KMS-11 (cell line): ENCODE measurements at regions not wholly inside any gene's neighbourhood (a gene's known extent, or its start where the extent isn't known, plus 50 kb on each side); places are given as distances from the start of the nearest gene placed in this dataset.

Experiments used
- H2AFZ ChIP-seq: fragments of 200-600 bp; sonication (generic); 2 replicates; pipeline ENCODE4 v1.6.1; 2016; ENCODE audit warnings: antibody characterized with exemption, mixed run types, low read depth
- H3K27ac ChIP-seq: fragments of 200-600 bp; sonication (generic); 2 replicates; pipeline ENCODE4 v1.6.1; 2016; ENCODE audit warnings: mild to moderate bottlenecking, mixed run types
- H3K27me3 ChIP-seq: fragments of 200-600 bp; sonication (generic); 2 replicates; pipeline ENCODE4 v1.6.1; 2017; ENCODE audit warnings: mild to moderate bottlenecking, low read depth, mixed run types, moderate library complexity; ENCODE audit not compliant: insufficient read depth
- H3K36me3 ChIP-seq: fragments of 200-600 bp; sonication (generic); 2 replicates; pipeline ENCODE4 v1.6.1; 2017; ENCODE audit warnings: mild to moderate bottlenecking, mixed run types; ENCODE audit not compliant: insufficient read depth
- H3K4me1 ChIP-seq: fragments of 200-600 bp; sonication (generic); 2 replicates; pipeline ENCODE4 v1.6.1; 2016; ENCODE audit warnings: mild to moderate bottlenecking, low read depth, mixed run types; ENCODE audit not compliant: poor library complexity, severe bottlenecking
- H3K4me2 ChIP-seq: fragments of 200-600 bp; sonication (generic); 2 replicates; pipeline ENCODE4 v1.7.0; 2016; ENCODE audit warnings: mild to moderate bottlenecking, mixed run types
- H3K4me3 ChIP-seq: fragments of 200-600 bp; sonication (generic); IDR thresholded peaks from 2 replicates; pipeline ENCODE4 v1.6.1; 2017; ENCODE audit warnings: low read depth, low read length, mixed read lengths; ENCODE audit not compliant: insufficient read depth
- H3K79me2 ChIP-seq: fragments of 200-600 bp; sonication (generic); 2 replicates; pipeline ENCODE4 v1.6.1; 2016; ENCODE audit warnings: low read depth, mixed run types; ENCODE audit not compliant: insufficient read depth
- H3K9ac ChIP-seq: fragments of 200-600 bp; sonication (generic); 2 replicates; pipeline ENCODE4 v1.6.1; 2016; ENCODE audit warnings: mild to moderate bottlenecking, mixed run types
- H4K20me1 ChIP-seq: fragments of 200-600 bp; sonication (generic); 2 replicates; pipeline ENCODE4 v1.6.1; 2016; ENCODE audit warnings: mild to moderate bottlenecking, mixed run types; ENCODE audit not compliant: insufficient read depth
- TF ChIP-seq, protein P1 (sequence below): fragments of 200-600 bp; sonication (generic); conservative IDR thresholded peaks from 2 replicates; pipeline ENCODE4 v1.6.1; 2017; ENCODE audit warnings: low read depth, mild to moderate bottlenecking, antibody characterized with exemption, low read length, moderate library complexity, mixed read lengths

DNA sequence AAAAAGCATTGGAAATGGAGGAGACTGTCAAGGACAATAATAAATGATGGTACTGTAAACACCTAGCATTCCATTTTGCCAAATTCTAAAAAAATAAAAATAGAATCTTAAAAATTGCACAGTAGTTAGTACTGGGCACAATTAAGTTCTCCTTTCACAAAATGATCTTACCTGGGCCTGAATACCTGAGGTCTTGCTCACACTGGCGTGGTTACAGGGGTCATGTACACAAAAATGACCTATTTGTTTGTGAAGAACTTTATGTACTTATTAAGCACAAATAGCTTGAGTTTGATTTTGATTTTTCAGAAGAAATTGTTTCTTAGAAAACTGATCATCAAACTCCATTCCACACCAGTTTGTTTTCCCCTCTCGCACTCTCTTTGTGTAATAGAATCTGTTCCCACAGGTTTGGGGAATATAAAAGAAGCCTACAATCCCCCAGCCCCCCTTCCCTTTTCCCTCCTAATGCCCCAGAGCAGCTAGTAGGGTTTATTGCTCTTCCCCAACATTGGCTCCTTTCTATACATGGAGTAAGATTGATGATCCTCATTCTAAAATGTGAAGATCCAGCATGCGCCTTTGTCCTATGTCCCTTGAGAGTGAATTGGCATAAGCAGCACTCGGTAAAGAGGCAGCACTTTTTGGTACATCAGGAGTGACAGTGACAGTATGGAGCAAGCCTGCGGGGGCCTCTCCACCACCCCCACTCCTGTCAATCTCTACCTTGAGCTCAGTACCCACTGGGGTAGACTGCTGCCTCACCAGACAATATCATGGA, 204.3 kb downstream of the ASCL1 start:
- no peak overlapping the region for H2AFZ ChIP-seq
- H3K9ac ChIP-seq = no peak overlapping the region
- H3K27me3 ChIP-seq = no peaks in the 10 kb centered on the region
- H3K4me3 ChIP-seq = no peak overlapping the region
- H3K36me3 ChIP-seq = no peaks in the 10 kb centered on the region
- H3K27ac ChIP-seq = no peak overlapping the region
- H3K4me2 ChIP-seq = no peak overlapping the region
- no peaks in the 10 kb centered on the region for H4K20me1 ChIP-seq
- H3K79me2 ChIP-seq = no peaks in the 10 kb centered on the region
- H3K4me1 ChIP-seq = no peaks in the 10 kb centered on the region
- TF ChIP-seq, protein P1, sequence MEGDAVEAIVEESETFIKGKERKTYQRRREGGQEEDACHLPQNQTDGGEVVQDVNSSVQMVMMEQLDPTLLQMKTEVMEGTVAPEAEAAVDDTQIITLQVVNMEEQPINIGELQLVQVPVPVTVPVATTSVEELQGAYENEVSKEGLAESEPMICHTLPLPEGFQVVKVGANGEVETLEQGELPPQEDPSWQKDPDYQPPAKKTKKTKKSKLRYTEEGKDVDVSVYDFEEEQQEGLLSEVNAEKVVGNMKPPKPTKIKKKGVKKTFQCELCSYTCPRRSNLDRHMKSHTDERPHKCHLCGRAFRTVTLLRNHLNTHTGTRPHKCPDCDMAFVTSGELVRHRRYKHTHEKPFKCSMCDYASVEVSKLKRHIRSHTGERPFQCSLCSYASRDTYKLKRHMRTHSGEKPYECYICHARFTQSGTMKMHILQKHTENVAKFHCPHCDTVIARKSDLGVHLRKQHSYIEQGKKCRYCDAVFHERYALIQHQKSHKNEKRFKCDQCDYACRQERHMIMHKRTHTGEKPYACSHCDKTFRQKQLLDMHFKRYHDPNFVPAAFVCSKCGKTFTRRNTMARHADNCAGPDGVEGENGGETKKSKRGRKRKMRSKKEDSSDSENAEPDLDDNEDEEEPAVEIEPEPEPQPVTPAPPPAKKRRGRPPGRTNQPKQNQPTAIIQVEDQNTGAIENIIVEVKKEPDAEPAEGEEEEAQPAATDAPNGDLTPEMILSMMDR = no peak

DNA sequence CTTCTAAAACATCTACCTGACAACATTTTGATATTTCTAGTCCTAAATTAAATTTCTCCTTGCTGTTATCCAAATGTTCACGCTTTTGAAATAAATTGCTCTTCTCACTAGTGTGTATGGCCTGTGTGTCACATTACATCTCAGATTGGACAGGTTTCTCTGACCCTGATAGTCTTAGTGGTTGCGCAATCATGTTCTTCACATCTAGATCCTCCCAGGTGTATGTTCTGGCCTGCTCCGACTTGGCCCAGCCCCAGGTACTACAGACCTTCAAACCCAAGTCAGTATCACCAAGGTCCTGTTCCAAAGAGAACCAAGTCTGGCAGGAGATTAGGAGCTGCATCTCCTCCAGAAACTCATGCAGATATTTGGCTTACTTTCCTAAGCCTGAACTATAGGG, 209.5 kb downstream of the ASCL1 start:
- H3K9ac ChIP-seq = no peak overlapping the region
- no peaks in the 10 kb centered on the region for H3K27me3 ChIP-seq
- H3K4me3 ChIP-seq = no peak overlapping the region
- no peak overlapping the region for H3K27ac ChIP-seq
- H3K36me3 ChIP-seq = no peaks in the 10 kb centered on the region
- no peaks in the 10 kb centered on the region for H3K79me2 ChIP-seq
- no peak overlapping the region for H3K4me2 ChIP-seq
- no peaks in the 10 kb centered on the region for H3K4me1 ChIP-seq
- TF ChIP-seq, protein P1 = no peak
- no peaks in the 10 kb centered on the region for H4K20me1 ChIP-seq
- H2AFZ ChIP-seq = no peak overlapping the region

DNA sequence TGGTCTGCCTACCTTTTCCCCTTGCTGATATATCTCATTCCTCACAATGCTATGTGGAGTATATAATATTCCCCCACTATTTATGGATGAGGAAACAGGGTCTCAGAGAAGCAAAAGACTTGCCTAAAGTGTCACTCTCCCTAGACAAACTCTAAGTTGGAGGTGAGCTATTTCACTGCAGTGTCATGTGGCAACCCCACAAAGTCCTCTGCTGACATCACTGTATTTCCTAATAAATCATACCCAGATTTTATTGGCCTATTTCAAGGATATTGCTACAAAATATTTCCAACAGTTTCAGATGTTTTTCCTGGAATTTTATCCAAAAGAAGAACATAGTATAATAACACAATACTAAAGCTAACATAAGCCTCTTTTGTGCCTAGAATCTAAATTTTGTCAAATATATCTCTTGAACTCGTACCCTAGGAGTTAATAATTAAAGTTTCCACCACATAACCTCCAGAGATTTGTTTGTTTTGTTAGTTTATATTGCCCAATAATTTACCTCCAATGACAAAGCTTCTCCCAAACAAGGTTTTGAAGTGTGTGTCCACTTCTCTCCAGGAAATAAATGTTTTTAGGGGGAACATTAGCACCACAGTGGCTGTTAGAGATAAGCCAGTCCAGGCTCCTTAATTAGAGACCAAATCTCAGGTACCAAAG, 215.1 kb downstream of the ASCL1 start:
- TF ChIP-seq, protein P1 = no peak
- Histone ChIP-seq H3K4me2 (no peak overlapping the region), H3K36me3 (no peaks in the 10 kb centered on the region)

DNA sequence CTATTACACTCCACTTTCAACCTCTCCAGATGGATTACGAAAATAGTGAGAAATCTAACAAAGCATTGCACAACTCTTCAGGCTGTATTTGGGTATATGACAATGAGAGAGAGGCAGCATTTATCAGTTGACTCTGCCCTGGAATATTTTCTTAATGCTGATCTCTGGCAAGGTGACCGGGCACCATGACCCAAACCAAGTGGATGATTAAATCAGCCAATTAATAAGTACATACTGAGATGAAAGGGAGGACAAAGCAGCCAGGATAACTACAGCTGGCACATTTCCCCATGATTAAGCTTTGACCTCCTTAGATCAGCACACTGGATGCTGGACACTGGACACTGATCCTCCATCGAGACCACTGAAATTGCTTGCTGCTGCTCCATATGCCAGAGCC, 218.2 kb downstream of the ASCL1 start:
- Histone ChIP-seq H3K27me3 (no peaks in the 10 kb centered on the region), H3K4me1 (no peaks in the 10 kb centered on the region), H3K27ac (no peak overlapping the region), H2AFZ (no peak overlapping the region), H3K4me2 (no peak overlapping the region), H4K20me1 (no peaks in the 10 kb centered on the region), H3K36me3 (no peaks in the 10 kb centered on the region), H3K9ac (no peak overlapping the region), H3K79me2 (no peaks in the 10 kb centered on the region), H3K4me3 (no peak overlapping the region)
- TF ChIP-seq, protein P1 = no peak

More for the DNA sequence above, 215.1 kb downstream of the ASCL1 start:
- Histone ChIP-seq H2AFZ (no peak overlapping the region), H3K79me2 (no peaks in the 10 kb centered on the region), H3K9ac (no peak overlapping the region), H3K27ac (no peak overlapping the region), H3K4me1 (no peaks in the 10 kb centered on the region), H3K4me3 (no peak overlapping the region), H3K27me3 (no peaks in the 10 kb centered on the region), H4K20me1 (no peaks in the 10 kb centered on the region)
